H1 (cell line): ENCODE measurements at regions not wholly inside any gene's neighbourhood (a gene's known extent, or its start where the extent isn't known, plus 50 kb on each side); places are given as distances from the start of the nearest gene placed in this dataset.

Source experiments
- CTCF ChIA-PET: fragments of 300-600 bp; sonication (Branson Sonifier 250); formaldehyde crosslinking; loops from one replicate; lab custom pipeline; 2021; ENCODE audit not compliant: partially characterized antibody; lab: Charles Lee
- POLR2A ChIA-PET: fragments of 300-600 bp; sonication (Branson Sonifier 250); formaldehyde crosslinking; loops from one replicate; lab custom pipeline; 2021; ENCODE audit warnings: inconsistent platforms; ENCODE audit not compliant: partially characterized antibody; lab: Charles Lee
- DNase-seq, 2 experiments: peaks; one replicate each; pipeline versions ENCODE4 v3.0.0 to v3.0.0-alpha.2; 2010 to 2022; ENCODE audit warnings: low spot score in 2 of 2, low read depth in 1 of 2, mixed read lengths in 1 of 2
- FAIRE-seq: peaks from 2 replicates; lab custom pipeline; 2011; peaks lifted over from hg19 to GRCh38; lab: Jason Lieb, UNC
- H2AFZ ChIP-seq: 2 replicates; pipeline ENCODE4 v1.8.1; 2012; ENCODE audit warnings: low read length, inconsistent platforms
- H2AK5ac ChIP-seq: 2 replicates; pipeline ENCODE4 v1.6.1; 2013; ENCODE audit warnings: low read depth, low read length
- H2BK120ac ChIP-seq: replicated peaks from 2 replicates; pipeline ENCODE3; 2013; ENCODE audit warnings: low read depth, low read length, inconsistent platforms
- H2BK12ac ChIP-seq: 2 replicates; pipeline ENCODE4 v1.6.1; 2013; ENCODE audit warnings: low read depth, low read length
- H2BK15ac ChIP-seq: 2 replicates; pipeline ENCODE4 v1.6.1; 2013; ENCODE audit warnings: low read length
- H2BK20ac ChIP-seq: 2 replicates; pipeline ENCODE4 v1.6.1; 2013; ENCODE audit warnings: low read length
- H2BK5ac ChIP-seq: 2 replicates; pipeline ENCODE4 v1.6.1; 2013; ENCODE audit warnings: low read depth, low read length
- H3K14ac ChIP-seq: 2 replicates; pipeline ENCODE4 v1.6.1; 2013; ENCODE audit warnings: inconsistent platforms; ENCODE audit not compliant: insufficient read length
- H3K18ac ChIP-seq: 2 replicates; pipeline ENCODE4 v1.6.1; 2013; ENCODE audit warnings: low read length; ENCODE audit errors: extremely low read depth
- H3K23ac ChIP-seq: 2 replicates; pipeline ENCODE4 v1.6.1; 2013; ENCODE audit warnings: inconsistent platforms; ENCODE audit not compliant: insufficient read length
- H3K23me2 ChIP-seq: 2 replicates; pipeline ENCODE4 v1.6.1; 2013; ENCODE audit warnings: low read depth, low read length
- H3K27ac ChIP-seq: 2 replicates; pipeline ENCODE4 v1.6.1; 2011; ENCODE audit warnings: low read depth, low read length, inconsistent platforms
- H3K27me3 ChIP-seq, 4 experiments: replicated peaks in 1 of 4; 1 replicate in 1 of 4; 2 replicates in 3 of 4; pipeline versions ENCODE4 v1.6.1 to v1.8.1; 2011 to 2013; ENCODE audit warnings: low read length in 3 of 4, mild to moderate bottlenecking in 3 of 4, inconsistent platforms in 2 of 4, mixed read lengths in 2 of 4, moderate library complexity in 1 of 4; ENCODE audit not compliant: control insufficient read depth in 3 of 4, insufficient read depth in 3 of 4; ENCODE audit errors: extremely low read depth in 1 of 4
- H3K36me3 ChIP-seq, 4 experiments: 2 replicates each; pipeline versions ENCODE4 v1.6.1 to v1.8.1; 2011 to 2013; ENCODE audit warnings: mild to moderate bottlenecking in 4 of 4, low read length in 3 of 4, moderate library complexity in 2 of 4, control low read depth in 1 of 4, inconsistent platforms in 1 of 4; ENCODE audit not compliant: insufficient read depth in 4 of 4, control insufficient read depth in 2 of 4
- H3K4ac ChIP-seq: replicated peaks from 2 replicates; pipeline ENCODE3; 2013; ENCODE audit warnings: low read length, low read depth, mixed read lengths, inconsistent platforms; ENCODE audit not compliant: insufficient read length
- H3K4me1 ChIP-seq, 4 experiments: replicated peaks in 1 of 4; 1 replicate in 1 of 4; 2 replicates in 3 of 4; pipeline versions ENCODE4 v1.6.1 to v1.8.1; 2011 to 2013; ENCODE audit warnings: low read length in 3 of 4, inconsistent platforms in 2 of 4, mixed read lengths in 1 of 4; ENCODE audit not compliant: insufficient read depth in 4 of 4, control insufficient read depth in 3 of 4
- H3K4me2 ChIP-seq, 2 experiments: 2 replicates each; pipeline versions ENCODE4 v1.6.1 to v1.8.1; 2011 to 2013; ENCODE audit warnings: low read depth in 2 of 2, low read length in 2 of 2, control low read depth in 1 of 2, inconsistent platforms in 1 of 2, mild to moderate bottlenecking in 1 of 2; ENCODE audit not compliant: insufficient read depth in 1 of 2
- H3K4me3 ChIP-seq, 4 experiments: fragments of 200-600, 300-600 bp in 1 of 4; sonication (generic), shearing (Covaris generic), sonication (Bioruptor Twin) in 1 of 4; 2 replicates each; pipeline versions ENCODE4 v1.5.1 to v1.8.1; 2011 to 2016; ENCODE audit warnings: low read length in 4 of 4, low read depth in 3 of 4, control low read depth in 2 of 4, inconsistent platforms in 2 of 4, mild to moderate bottlenecking in 2 of 4, mixed read lengths in 1 of 4, moderate library complexity in 1 of 4; ENCODE audit not compliant: insufficient read depth in 2 of 4; ENCODE audit errors: extremely low read depth in 1 of 4
- H3K56ac ChIP-seq: replicated peaks from 2 replicates; pipeline ENCODE3; 2013; ENCODE audit warnings: low read depth, mild to moderate bottlenecking, mixed read lengths, low read length, inconsistent platforms; ENCODE audit not compliant: insufficient read length
- H3K79me1 ChIP-seq: 2 replicates; pipeline ENCODE4 v1.6.1; 2013; ENCODE audit warnings: low read depth, low read length, control low read depth
- H3K79me2 ChIP-seq, 2 experiments: 2 replicates each; pipeline versions ENCODE4 v1.6.1 to v1.8.1; 2012 to 2013; ENCODE audit warnings: low read length in 2 of 2, mild to moderate bottlenecking in 2 of 2, inconsistent platforms in 1 of 2; ENCODE audit not compliant: insufficient read depth in 2 of 2, control insufficient read depth in 1 of 2
- H3K9ac ChIP-seq, 4 experiments: replicated peaks in 1 of 4; 1 replicate in 1 of 4; 2 replicates in 3 of 4; pipeline versions ENCODE4 v1.6.1 to v1.8.1; 2011 to 2013; ENCODE audit warnings: low read depth in 3 of 4, low read length in 3 of 4, control low read depth in 2 of 4, mild to moderate bottlenecking in 2 of 4, moderate library complexity in 2 of 4, inconsistent platforms in 1 of 4; ENCODE audit errors: extremely low read depth in 1 of 4
- H3K9me3 ChIP-seq, 2 experiments: 2 replicates each; pipeline versions ENCODE4 v1.6.1 to v1.8.1; 2012 to 2013; ENCODE audit warnings: mild to moderate bottlenecking in 2 of 2, moderate library complexity in 2 of 2, control low read depth in 1 of 2, inconsistent platforms in 1 of 2, low read depth in 1 of 2, low read length in 1 of 2, mixed read lengths in 1 of 2; ENCODE audit not compliant: insufficient read depth in 2 of 2
- H4K20me1 ChIP-seq, 2 experiments: replicated peaks in 1 of 2; 2 replicates each; pipeline versions ENCODE3 to v1.8.1; 2011 to 2013; ENCODE audit warnings: inconsistent platforms in 2 of 2, low read length in 2 of 2, mild to moderate bottlenecking in 1 of 2; ENCODE audit not compliant: insufficient read depth in 2 of 2, control insufficient read depth in 1 of 2
- H4K5ac ChIP-seq: 2 replicates; pipeline ENCODE4 v1.6.1; 2013; ENCODE audit warnings: low read length, low read depth, mixed read lengths, inconsistent platforms; ENCODE audit not compliant: insufficient read length
- H4K8ac ChIP-seq: 2 replicates; pipeline ENCODE4 v1.8.0; 2013; ENCODE audit warnings: mild to moderate bottlenecking, moderate library complexity, low read length, inconsistent platforms; ENCODE audit not compliant: insufficient read depth; ENCODE audit errors: extremely low read depth
- H4K91ac ChIP-seq: replicated peaks from 2 replicates; pipeline ENCODE3; 2013; ENCODE audit warnings: low read length, mixed read lengths, inconsistent platforms; ENCODE audit not compliant: insufficient read length
- ASH2L ChIP-seq: fragments of 200-600, 300-600 bp; sonication (generic); IDR thresholded peaks from one replicate; pipeline ENCODE4 v1.7.1; 2017; ENCODE audit warnings: low read length
- BACH1 ChIP-seq: IDR thresholded peaks from 2 replicates; pipeline ENCODE4 v1.6.1; 2012; ENCODE audit warnings: low read length, improper control_type of control experiment
- CBX8 ChIP-seq: fragments of 300-800, 300-1000 bp; sonication (generic); IDR thresholded peaks from 2 replicates; pipeline ENCODE4 v1.7.1; 2016; ENCODE audit warnings: low read depth, low read length, borderline replicate concordance
- CHD1 ChIP-seq: IDR thresholded peaks from 2 replicates; pipeline ENCODE4 v1.6.1; 2012; ENCODE audit warnings: low read depth, low read length, improper control_type of control experiment
- FOSL1 ChIP-seq: IDR thresholded peaks from 2 replicates; pipeline ENCODE4 v1.6.1; 2011; ENCODE audit warnings: mild to moderate bottlenecking, low read depth, low read length, moderate library complexity; ENCODE audit not compliant: insufficient read depth
- GTF2F1 ChIP-seq: IDR thresholded peaks from 2 replicates; pipeline ENCODE4 v1.6.1; 2012; ENCODE audit warnings: low read depth, low read length, improper control_type of control experiment, borderline replicate concordance
- MAFK ChIP-seq: IDR thresholded peaks from 2 replicates; pipeline ENCODE4 v1.6.1; 2012; ENCODE audit warnings: low read depth, mild to moderate bottlenecking, improper control_type of control experiment, low read length
- NANOG ChIP-seq: IDR thresholded peaks from 2 replicates; pipeline ENCODE4 v1.6.1; 2011; ENCODE audit warnings: low read length, low read depth, mild to moderate bottlenecking, inconsistent platforms; ENCODE audit not compliant: insufficient read depth, poor library complexity, severe bottlenecking
- POU5F1 ChIP-seq: IDR thresholded peaks from 2 replicates; pipeline ENCODE4 v1.6.1; 2011; ENCODE audit warnings: low read depth, mild to moderate bottlenecking, low read length, moderate library complexity
- RAD21 ChIP-seq, 2 experiments: IDR thresholded peaks in 1 of 2; conservative IDR thresholded peaks in 1 of 2; 2 replicates each; pipeline ENCODE4 v1.6.1; 2011; ENCODE audit warnings: low read depth in 2 of 2, low read length in 2 of 2, improper control_type of control experiment in 1 of 2, inconsistent platforms in 1 of 2, mild to moderate bottlenecking in 1 of 2, moderate library complexity in 1 of 2
- RFX5 ChIP-seq: IDR thresholded peaks from 2 replicates; pipeline ENCODE4 v1.6.1; 2011; ENCODE audit warnings: low read depth, low read length, improper control_type of control experiment, borderline replicate concordance
- SIRT6 ChIP-seq: IDR thresholded peaks from one replicate; pipeline ENCODE4 v1.7.1; 2012; ENCODE audit warnings: low read length, inconsistent platforms
- SP1 ChIP-seq: IDR thresholded peaks from 2 replicates; pipeline ENCODE4 v1.6.1; 2011; ENCODE audit warnings: low read depth, low read length
- SP4 ChIP-seq: IDR thresholded peaks from 2 replicates; pipeline ENCODE4 v1.6.1; 2012; ENCODE audit warnings: low read length, inconsistent platforms
- TAF1 ChIP-seq: IDR thresholded peaks from 2 replicates; pipeline ENCODE4 v1.6.1; 2011; ENCODE audit warnings: mild to moderate bottlenecking, low read depth, low read length
- WGBS, 2 experiments: shearing (Covaris generic) in 1 of 2; methylation state at CpG; one replicate each; pipeline versions ENCODE4 v1.1.6 to v1.1.7; 2013 to 2015; ENCODE audit warnings: low lambda C conversion rate in 2 of 2, mixed read lengths in 2 of 2, inconsistent platforms in 1 of 2, low coverage in 1 of 2, missing lambda C conversion rate in 1 of 2; ENCODE audit not compliant: insufficient replicate concordance in 2 of 2, insufficient coverage in 1 of 2, insufficient read length in 1 of 2; ENCODE audit errors: extremely low coverage in 1 of 2, missing lambda C conversion rate in 1 of 2; 5-methylcytosine and 5-hydroxymethylcytosine counted together

DNA sequence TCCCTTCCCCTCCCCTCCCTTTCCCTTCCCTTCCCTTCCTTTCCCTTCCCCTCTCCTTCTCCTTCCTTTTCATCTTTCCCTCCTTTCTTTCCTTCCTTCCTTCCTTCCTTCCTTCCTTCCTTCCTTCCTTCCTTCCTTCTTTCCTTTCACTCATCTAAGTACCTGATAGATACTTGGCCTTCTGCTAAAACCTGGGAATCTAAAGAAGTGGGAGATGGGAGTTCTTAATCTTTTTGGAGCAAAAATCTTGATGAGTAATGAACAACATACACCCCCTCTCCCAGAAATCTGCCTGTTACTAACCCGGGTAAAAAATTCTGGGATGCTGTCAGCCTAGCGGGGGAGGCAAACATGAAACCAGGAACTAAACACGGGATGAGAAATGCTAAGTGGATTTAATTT lies 100.7 kb downstream of the VEGFA start:
- H3K36me3 ChIP-seq: no peaks in the 10 kb centered on the region
- H2BK20ac ChIP-seq: no peak overlapping the region
- no peak overlapping the region for H2BK5ac ChIP-seq
- no peak overlapping the region for H2BK15ac ChIP-seq
- ChIA-PET POLR2A (interaction anchor here (1.3 kb wide), 1 partner anchor 12 kb away, joined by 3 read pairs; no protein-coding TSS in a partner anchor), CTCF (interaction anchor here (1.8 to 2.8 kb wide), 2 partner anchors 11 to 15 kb away, joined by 4 to 15 read pairs; no protein-coding TSS in a partner anchor)
- no peak overlapping the region for H2BK120ac ChIP-seq
- H3K27me3 ChIP-seq: no peaks in the 10 kb centered on the region
- FAIRE-seq (no peak), DNase-seq (no peak)
- WGBS, 2 experiments: 67% methylated on average over 3 of the region's 3 CpGs; no CpG with 5 or more reads in 1 of the 2 experiments
- no peak overlapping the region for H3K18ac ChIP-seq
- H2AFZ ChIP-seq: no peak overlapping the region
- H3K4me3 ChIP-seq: no peak overlapping the region
- no peak overlapping the region for H2AK5ac ChIP-seq
- no peaks in the 10 kb centered on the region for H3K79me1 ChIP-seq
- no peak overlapping the region for H4K8ac ChIP-seq
- TF ChIP-seq CHD1 (no peak), RFX5 (no peak), BACH1 (no peak), SP1 (no peak), POU5F1 (no peak), ASH2L (no peak), SP4 (no peak), RAD21 (IDR thresholded peaks at IDR 0.05 in 1 of 2, conservative IDR thresholded peaks at IDR 0.05 in 1 of 2; ENCODE audit: low read depth in 2 of 2, low read length in 2 of 2) (no peak), MAFK (no peak), GTF2F1 (no peak), FOSL1 (no peak), TAF1 (no peak), NANOG (no peak), SIRT6 (no peak), CBX8 (no peak)
- H4K91ac ChIP-seq: no peak overlapping the region
- no peak overlapping the region for H3K56ac ChIP-seq
- H3K9me3 ChIP-seq: no peaks in the 10 kb centered on the region
- H3K23me2 ChIP-seq: no peaks in the 10 kb centered on the region
- no peak overlapping the region for H4K5ac ChIP-seq
- no peaks in the 10 kb centered on the region for H4K20me1 ChIP-seq
- H3K27ac ChIP-seq: no peak overlapping the region
- no peaks in the 10 kb centered on the region for H3K79me2 ChIP-seq
- peaks cover 0 to 20% (median 11%) of the 10 kb centered on the region in 4 experiments; a peak in 6 of 7 replicates for H3K4me1 ChIP-seq
- H3K14ac ChIP-seq: no peak overlapping the region
- no peak overlapping the region for H3K9ac ChIP-seq
- no peak overlapping the region for H3K4me2 ChIP-seq
- no peak overlapping the region for H3K23ac ChIP-seq
- no peak overlapping the region for H2BK12ac ChIP-seq
- H3K4ac ChIP-seq: no peak overlapping the region
